Vagina (tissue), 2 donors: ENCODE measurements at regions not wholly inside any gene's neighbourhood (a gene's known extent, or its start where the extent isn't known, plus 50 kb on each side); places are given as distances from the start of the nearest gene placed in this dataset.

Source experiments
- POLR2A ChIP-seq, 2 donors: fragments of 450-650 bp; IDR thresholded peaks; one replicate each; pipeline ENCODE4 v1.6.1; 2017; ENCODE audit warnings: antibody characterized with exemption in 2 of 2, mild to moderate bottlenecking in 2 of 2, moderate library complexity in 2 of 2
- POLR2AphosphoS5 ChIP-seq, 2 donors: sonication (generic); formaldehyde crosslinking; IDR thresholded peaks; one replicate each; pipeline ENCODE4 v1.9.0; 2017; ENCODE audit warnings: antibody characterized with exemption in 2 of 2, mild to moderate bottlenecking in 2 of 2, low read depth in 1 of 2; ENCODE audit not compliant: insufficient read depth in 1 of 2
- TF ChIP-seq, protein P1 (sequence below), 3 experiments: fragments of 450-650 bp in 2 of 3; fragments of 200-600 bp in 1 of 3; sonication (generic) in 1 of 3; IDR thresholded peaks; one replicate each; pipeline ENCODE4 v1.5.1; 2017 to 2019; ENCODE audit warnings: antibody characterized with exemption in 3 of 3, mild to moderate bottlenecking in 2 of 3, moderate library complexity in 2 of 3

- TF ChIP-seq, protein P1, sequence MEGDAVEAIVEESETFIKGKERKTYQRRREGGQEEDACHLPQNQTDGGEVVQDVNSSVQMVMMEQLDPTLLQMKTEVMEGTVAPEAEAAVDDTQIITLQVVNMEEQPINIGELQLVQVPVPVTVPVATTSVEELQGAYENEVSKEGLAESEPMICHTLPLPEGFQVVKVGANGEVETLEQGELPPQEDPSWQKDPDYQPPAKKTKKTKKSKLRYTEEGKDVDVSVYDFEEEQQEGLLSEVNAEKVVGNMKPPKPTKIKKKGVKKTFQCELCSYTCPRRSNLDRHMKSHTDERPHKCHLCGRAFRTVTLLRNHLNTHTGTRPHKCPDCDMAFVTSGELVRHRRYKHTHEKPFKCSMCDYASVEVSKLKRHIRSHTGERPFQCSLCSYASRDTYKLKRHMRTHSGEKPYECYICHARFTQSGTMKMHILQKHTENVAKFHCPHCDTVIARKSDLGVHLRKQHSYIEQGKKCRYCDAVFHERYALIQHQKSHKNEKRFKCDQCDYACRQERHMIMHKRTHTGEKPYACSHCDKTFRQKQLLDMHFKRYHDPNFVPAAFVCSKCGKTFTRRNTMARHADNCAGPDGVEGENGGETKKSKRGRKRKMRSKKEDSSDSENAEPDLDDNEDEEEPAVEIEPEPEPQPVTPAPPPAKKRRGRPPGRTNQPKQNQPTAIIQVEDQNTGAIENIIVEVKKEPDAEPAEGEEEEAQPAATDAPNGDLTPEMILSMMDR (IDR thresholded peaks at IDR 0.05), result no peak
- no peak for TF ChIP-seq POLR2A (IDR thresholded peaks at IDR 0.05)
- no peak for TF ChIP-seq POLR2AphosphoS5 (IDR thresholded peaks at IDR 0.05; ENCODE audit: insufficient read depth in 1 of 2, low read depth in 1 of 2)
Observed at GRCh38 chr5:106386287-106386686, 1284.5 kb downstream of the EFNA5 start.
